ENCODE measurements at regions not wholly inside any gene's neighbourhood (a gene's known extent, or its start where the extent isn't known, plus 50 kb on each side); places are given as distances from the start of the nearest gene placed in this dataset.

DNA sequence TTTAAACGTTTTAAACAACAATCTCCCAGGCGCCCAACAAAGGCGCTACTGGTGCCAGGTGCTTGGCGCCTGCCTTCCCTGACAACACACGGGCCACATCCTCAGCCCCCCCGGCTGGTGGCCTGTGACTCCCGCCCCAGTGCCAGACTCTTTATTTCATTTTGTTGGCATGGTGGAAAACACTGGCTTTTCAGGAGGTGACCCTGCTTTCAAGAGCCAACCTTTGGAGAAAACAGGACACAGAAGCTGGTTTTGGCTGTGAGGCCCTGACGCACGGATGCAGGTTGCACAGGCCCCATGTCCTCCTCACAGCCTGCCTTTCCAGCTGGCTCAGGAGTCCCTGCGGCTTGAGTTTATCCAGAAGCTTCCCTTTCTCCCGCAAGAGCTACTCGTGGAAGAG is 100.0 kb downstream of the METRNL start (continued):
- TF ChIP-seq, protein P1, sequence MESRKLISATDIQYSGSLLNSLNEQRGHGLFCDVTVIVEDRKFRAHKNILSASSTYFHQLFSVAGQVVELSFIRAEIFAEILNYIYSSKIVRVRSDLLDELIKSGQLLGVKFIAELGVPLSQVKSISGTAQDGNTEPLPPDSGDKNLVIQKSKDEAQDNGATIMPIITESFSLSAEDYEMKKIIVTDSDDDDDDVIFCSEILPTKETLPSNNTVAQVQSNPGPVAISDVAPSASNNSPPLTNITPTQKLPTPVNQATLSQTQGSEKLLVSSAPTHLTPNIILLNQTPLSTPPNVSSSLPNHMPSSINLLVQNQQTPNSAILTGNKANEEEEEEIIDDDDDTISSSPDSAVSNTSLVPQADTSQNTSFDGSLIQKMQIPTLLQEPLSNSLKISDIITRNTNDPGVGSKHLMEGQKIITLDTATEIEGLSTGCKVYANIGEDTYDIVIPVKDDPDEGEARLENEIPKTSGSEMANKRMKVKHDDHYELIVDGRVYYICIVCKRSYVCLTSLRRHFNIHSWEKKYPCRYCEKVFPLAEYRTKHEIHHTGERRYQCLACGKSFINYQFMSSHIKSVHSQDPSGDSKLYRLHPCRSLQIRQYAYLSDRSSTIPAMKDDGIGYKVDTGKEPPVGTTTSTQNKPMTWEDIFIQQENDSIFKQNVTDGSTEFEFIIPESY (IDR thresholded peaks at IDR 0.05; ENCODE audit: extremely low read depth, insufficient replicate concordance, low read length), result no peak

DNA sequence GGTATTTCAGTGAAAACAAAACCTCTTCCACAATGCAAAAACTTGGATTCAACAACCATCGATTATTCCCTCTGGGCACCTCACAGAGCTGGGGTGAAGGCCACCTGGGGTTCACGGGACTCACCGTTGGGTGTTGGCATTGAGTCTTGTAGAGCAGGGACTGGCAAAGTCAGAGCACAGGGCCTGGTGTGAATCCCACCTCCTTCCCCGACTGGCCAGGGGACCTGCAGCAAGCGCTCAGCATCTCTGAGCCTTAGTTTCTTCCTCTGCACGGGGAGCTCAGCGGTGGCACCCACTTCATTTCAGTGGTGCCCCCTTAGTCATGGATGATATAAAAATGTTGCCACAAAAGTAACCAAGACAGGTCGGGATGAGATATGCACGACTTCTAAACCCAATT is 100.4 kb downstream of the METRNL start:
- Histone ChIP-seq H3K27ac (ENCODE audit: low read depth, low read length) (no peak overlapping the region), H3K27me3 (ENCODE audit: insufficient read depth, low read length) (no peaks in the 10 kb centered on the region), H2AFZ (ENCODE audit: low read depth, low read length, poor library complexity, severe bottlenecking) (no peak overlapping the region), H3K36me3 (ENCODE audit: control insufficient read depth in 1 of 2, insufficient read depth in 2 of 2, low read length in 2 of 2) (no peaks in the 10 kb centered on the region), H3K4me2 (ENCODE audit: low read length) (no peak overlapping the region), H3K4me1 (ENCODE audit: control insufficient read depth in 1 of 2, insufficient read depth in 2 of 2, low read length in 2 of 2) (no peaks in the 10 kb centered on the region), H3K9me3 (ENCODE audit: control insufficient read depth in 1 of 2, insufficient read depth in 1 of 2, low read depth in 1 of 2, low read length in 2 of 2) (no peaks in the 10 kb centered on the region), H3K4me3 (replicated peaks in 1 of 2; ENCODE audit: low read depth in 1 of 2, low read length in 2 of 2) (no peak overlapping the region), H4K20me1 (ENCODE audit: insufficient read depth) (no peaks in the 10 kb centered on the region), H3K9me2 (ENCODE audit: insufficient read depth) (no peaks in the 10 kb centered on the region), H3K79me2 (ENCODE audit: insufficient read depth, low read length) (no peaks in the 10 kb centered on the region), H3K9ac (ENCODE audit: low read length) (no peak overlapping the region)
- ATAC-seq (no peak), DNase-seq (ENCODE audit: low read depth, low spot score) (no peak)
- TF ChIP-seq, protein P2, sequence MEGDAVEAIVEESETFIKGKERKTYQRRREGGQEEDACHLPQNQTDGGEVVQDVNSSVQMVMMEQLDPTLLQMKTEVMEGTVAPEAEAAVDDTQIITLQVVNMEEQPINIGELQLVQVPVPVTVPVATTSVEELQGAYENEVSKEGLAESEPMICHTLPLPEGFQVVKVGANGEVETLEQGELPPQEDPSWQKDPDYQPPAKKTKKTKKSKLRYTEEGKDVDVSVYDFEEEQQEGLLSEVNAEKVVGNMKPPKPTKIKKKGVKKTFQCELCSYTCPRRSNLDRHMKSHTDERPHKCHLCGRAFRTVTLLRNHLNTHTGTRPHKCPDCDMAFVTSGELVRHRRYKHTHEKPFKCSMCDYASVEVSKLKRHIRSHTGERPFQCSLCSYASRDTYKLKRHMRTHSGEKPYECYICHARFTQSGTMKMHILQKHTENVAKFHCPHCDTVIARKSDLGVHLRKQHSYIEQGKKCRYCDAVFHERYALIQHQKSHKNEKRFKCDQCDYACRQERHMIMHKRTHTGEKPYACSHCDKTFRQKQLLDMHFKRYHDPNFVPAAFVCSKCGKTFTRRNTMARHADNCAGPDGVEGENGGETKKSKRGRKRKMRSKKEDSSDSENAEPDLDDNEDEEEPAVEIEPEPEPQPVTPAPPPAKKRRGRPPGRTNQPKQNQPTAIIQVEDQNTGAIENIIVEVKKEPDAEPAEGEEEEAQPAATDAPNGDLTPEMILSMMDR (IDR thresholded peaks at IDR 0.05 in 2 of 3, conservative IDR thresholded peaks at IDR 0.05 in 1 of 3; ENCODE audit: borderline replicate concordance in 1 of 3, insufficient read depth in 1 of 3, low read depth in 2 of 3, low read length in 2 of 3), result no peak
- TF ChIP-seq, protein P1 (IDR thresholded peaks at IDR 0.05; ENCODE audit: extremely low read depth, insufficient replicate concordance, low read length), result no peak
- TF ChIP-seq FOSL1 (IDR thresholded peaks at IDR 0.05; ENCODE audit: low read depth) (no peak), RAD21 (IDR thresholded peaks at IDR 0.05; ENCODE audit: low read depth) (no peak), JUND (IDR thresholded peaks at IDR 0.05) (no peak), YY1 (IDR thresholded peaks at IDR 0.05; ENCODE audit: extremely low read depth, insufficient replicate concordance, low read depth, low read length) (no peak), ZFX (IDR thresholded peaks at IDR 0.05) (no peak), POLR2A (IDR thresholded peaks at IDR 0.05; ENCODE audit: borderline replicate concordance, extremely low read depth, insufficient read depth, insufficient read length) (no peak), CEBPB (IDR thresholded peaks at IDR 0.05; ENCODE audit: low read depth) (no peak), ELF1 (IDR thresholded peaks at IDR 0.05; ENCODE audit: borderline replicate concordance, low read depth) (no peak), EZH2 (IDR thresholded peaks at IDR 0.05) (no peak), EGR1 (IDR thresholded peaks at IDR 0.05; ENCODE audit: low read depth) (no peak)
- POLR2A ChIA-PET, result interaction anchor here (1.0 kb wide), 1 partner anchor 8 kb away, joined by 3 read pairs; no protein-coding TSS in a partner anchor
- CTCF ChIA-PET, result no interaction called here
- intact Hi-C loops (cut with micrococcal nuclease), result no loop called here
- no TSS peak for BruUV-seq (replicated peaks)
- RAD21 ChIA-PET (ENCODE audit: low non-redundant PET in 1 of 2, low total read pairs in 2 of 2, uncharacterized antibody in 2 of 2, unreplicated experiment in 2 of 2), result no interaction called here
